IMR-90 (cell line): ENCODE measurements at regions not wholly inside any gene's neighbourhood (a gene's known extent, or its start where the extent isn't known, plus 50 kb on each side); places are given as distances from the start of the nearest gene placed in this dataset.

Experiments used
- ATAC-seq: fragments of 200-7000 bp; cut with Tn5 transposase; 2 replicates; pipeline ENCODE4 v1.9.1; 2020; ENCODE audit warnings: low read depth, mild to moderate bottlenecking, moderate library complexity
- BruUV-seq: library from RNA; stranded (reverse); fragments of 400-500 nt; replicated peaks from 2 replicates; lab custom pipeline; 2021; lab: Mats Ljungman, UMichigan
- CTCF ChIA-PET: fragments of 300-600 bp; formaldehyde crosslinking; extraction: SDS; loops from one replicate; lab custom pipeline; 2021; ENCODE audit warnings: antibody characterized with exemption; lab: Yijun Ruan, JAX
- POLR2A ChIA-PET: fragments of 300-600 bp; sonication (Branson Sonifier 250); formaldehyde crosslinking; loops from one replicate; lab custom pipeline; 2022; ENCODE audit warnings: antibody characterized with exemption; ENCODE audit not compliant: unreplicated experiment; lab: Charles Lee
- DNase-seq: peaks from one replicate; pipeline ENCODE4 v3.0.0; 2013
- H2AFZ ChIP-seq: replicated peaks from 2 replicates; pipeline ENCODE3; 2013; ENCODE audit warnings: low read length, mild to moderate bottlenecking; ENCODE audit not compliant: poor library complexity
- H2AK5ac ChIP-seq: 2 replicates; pipeline ENCODE4 v1.6.1; 2013; ENCODE audit warnings: low read depth, low read length, inconsistent platforms
- H2AK9ac ChIP-seq: replicated peaks from 2 replicates; pipeline ENCODE3; 2013; ENCODE audit warnings: mild to moderate bottlenecking, low read depth, low read length, moderate library complexity; ENCODE audit not compliant: poor library complexity
- H2BK120ac ChIP-seq: 2 replicates; pipeline ENCODE4 v1.6.1; 2013; ENCODE audit warnings: low read depth, low read length, inconsistent platforms
- H2BK15ac ChIP-seq: 3 replicates; pipeline ENCODE4 v1.6.1; 2013; ENCODE audit warnings: low read depth, low read length, inconsistent platforms
- H2BK20ac ChIP-seq: 2 replicates; pipeline ENCODE4 v1.6.1; 2013; ENCODE audit warnings: low read depth, mild to moderate bottlenecking, inconsistent platforms, low read length, moderate library complexity
- H2BK5ac ChIP-seq: 2 replicates; pipeline ENCODE4 v1.6.1; 2013; ENCODE audit warnings: mild to moderate bottlenecking, low read depth, low read length, inconsistent platforms; ENCODE audit not compliant: poor library complexity, severe bottlenecking
- H3K14ac ChIP-seq: replicated peaks from 2 replicates; pipeline ENCODE4 v1.6.1; 2013; ENCODE audit warnings: low read depth, low read length, inconsistent platforms
- H3K18ac ChIP-seq: 2 replicates; pipeline ENCODE4 v1.6.1; 2013; ENCODE audit warnings: low read depth, low read length, control low read depth
- H3K23ac ChIP-seq: 2 replicates; pipeline ENCODE4 v1.6.1; 2013; ENCODE audit warnings: low read depth, low read length, inconsistent platforms
- H3K27ac ChIP-seq: 2 replicates; pipeline ENCODE4 v1.5.1; 2013; ENCODE audit warnings: mild to moderate bottlenecking, control low read depth, low read length; ENCODE audit not compliant: insufficient read depth
- H3K27me3 ChIP-seq: 2 replicates; pipeline ENCODE4 v1.6.1; 2013; ENCODE audit warnings: low read length; ENCODE audit not compliant: control insufficient read depth, insufficient read depth
- H3K36me3 ChIP-seq: 2 replicates; pipeline ENCODE4 v1.6.1; 2013; ENCODE audit warnings: low read length, mixed read lengths; ENCODE audit not compliant: control insufficient read depth, insufficient read depth
- H3K4ac ChIP-seq: 2 replicates; pipeline ENCODE4 v1.6.1; 2013; ENCODE audit warnings: low read depth, low read length, inconsistent platforms
- H3K4me1 ChIP-seq: 2 replicates; pipeline ENCODE4 v1.6.1; 2013; ENCODE audit warnings: low read length, mixed read lengths; ENCODE audit not compliant: control insufficient read depth, insufficient read depth
- H3K4me2 ChIP-seq: 2 replicates; pipeline ENCODE4 v1.6.1; 2013; ENCODE audit warnings: low read depth, mild to moderate bottlenecking, control low read depth, low read length, moderate library complexity
- H3K4me3 ChIP-seq: 2 replicates; pipeline ENCODE4 v1.5.1; 2013; ENCODE audit warnings: low read depth, mild to moderate bottlenecking, control low read depth, low read length, moderate library complexity; ENCODE audit not compliant: insufficient read depth
- H3K56ac ChIP-seq: 2 replicates; pipeline ENCODE4 v1.6.1; 2013; ENCODE audit warnings: low read length, inconsistent platforms; ENCODE audit not compliant: insufficient read depth; ENCODE audit errors: extremely low read depth
- H3K79me1 ChIP-seq, 2 experiments: 2 replicates each; pipeline ENCODE4 v1.6.1; 2013; ENCODE audit warnings: low read length in 2 of 2, inconsistent platforms in 1 of 2, low read depth in 1 of 2
- H3K9ac ChIP-seq: 2 replicates; pipeline ENCODE4 v1.6.1; 2013; ENCODE audit warnings: low read depth, low read length, control low read depth
- H3K9me1 ChIP-seq: 2 replicates; pipeline ENCODE4 v1.6.1; 2013; ENCODE audit warnings: low read length, inconsistent platforms; ENCODE audit not compliant: insufficient read depth
- H3K9me3 ChIP-seq: 2 replicates; pipeline ENCODE4 v1.6.1; 2013; ENCODE audit warnings: low read length; ENCODE audit not compliant: control insufficient read depth, insufficient read depth
- H4K20me1 ChIP-seq: 2 replicates; pipeline ENCODE4 v1.6.1; 2013; ENCODE audit warnings: low read length, inconsistent platforms; ENCODE audit not compliant: insufficient read depth
- H4K5ac ChIP-seq: 2 replicates; pipeline ENCODE4 v1.6.1; 2013; ENCODE audit warnings: mild to moderate bottlenecking, low read depth, low read length, control low read depth
- H4K8ac ChIP-seq, 2 experiments: 2 replicates each; pipeline ENCODE4 v1.6.1; 2013; ENCODE audit warnings: low read depth in 2 of 2, low read length in 2 of 2, control low read depth in 1 of 2, inconsistent platforms in 1 of 2
- H4K91ac ChIP-seq: 2 replicates; pipeline ENCODE4 v1.6.1; 2013; ENCODE audit warnings: low read depth, low read length, inconsistent platforms; ENCODE audit not compliant: insufficient read depth
- BHLHE40 ChIP-seq: fragments of 150-350 bp; IDR thresholded peaks from 2 replicates; pipeline ENCODE4 v1.6.1; 2016; ENCODE audit warnings: mild to moderate bottlenecking, low read depth, low read length
- CEBPB ChIP-seq: IDR thresholded peaks from 2 replicates; pipeline ENCODE4 v1.6.1; 2012; ENCODE audit warnings: low read depth, low read length, improper control_type of control experiment
- CHD1 ChIP-seq: IDR thresholded peaks from 2 replicates; pipeline ENCODE4 v1.6.1; 2012; ENCODE audit warnings: low read depth, low read length, improper control_type of control experiment
- FOS ChIP-seq: fragments of 150-350 bp; IDR thresholded peaks from 2 replicates; pipeline ENCODE4 v1.6.1; 2016; ENCODE audit warnings: low read depth, low read length
- MAFK ChIP-seq: IDR thresholded peaks from 2 replicates; pipeline ENCODE4 v1.6.1; 2012; ENCODE audit warnings: low read depth, low read length, improper control_type of control experiment
- MAZ ChIP-seq: IDR thresholded peaks from 2 replicates; pipeline ENCODE4 v1.6.1; 2012; ENCODE audit warnings: low read depth, mild to moderate bottlenecking, low read length, improper control_type of control experiment, moderate library complexity, borderline replicate concordance
- MXI1 ChIP-seq: IDR thresholded peaks from 2 replicates; pipeline ENCODE4 v1.6.1; 2012; ENCODE audit warnings: low read depth, mild to moderate bottlenecking, low read length, moderate library complexity, borderline replicate concordance
- NFE2L2 ChIP-seq: fragments of 150-350 bp; IDR thresholded peaks from 2 replicates; pipeline ENCODE4 v1.6.1; 2016; ENCODE audit warnings: low read depth, mild to moderate bottlenecking, low read length
- POLR2A ChIP-seq: IDR thresholded peaks from 2 replicates; pipeline ENCODE4 v1.6.1; 2012; ENCODE audit warnings: mild to moderate bottlenecking, low read depth, low read length
- RAD21 ChIP-seq: IDR thresholded peaks from 2 replicates; pipeline ENCODE4 v1.6.1; 2012; ENCODE audit warnings: low read length, improper control_type of control experiment
- RCOR1 ChIP-seq: IDR thresholded peaks from 2 replicates; pipeline ENCODE4 v1.6.1; 2012; ENCODE audit warnings: mild to moderate bottlenecking, low read length, improper control_type of control experiment; ENCODE audit not compliant: insufficient replicate concordance
- RFX5 ChIP-seq: IDR thresholded peaks from 2 replicates; pipeline ENCODE4 v1.8.0; 2012; ENCODE audit warnings: low read depth, mild to moderate bottlenecking, low read length, moderate library complexity
- SMC3 ChIP-seq: fragments of 150-350 bp; IDR thresholded peaks from 2 replicates; pipeline ENCODE4 v1.6.1; 2016; ENCODE audit warnings: low read depth, mild to moderate bottlenecking, antibody characterized with exemption, low read length, moderate library complexity
- USF2 ChIP-seq: fragments of 150-350 bp; IDR thresholded peaks from 2 replicates; pipeline ENCODE4 v1.6.1; 2017; ENCODE audit warnings: mild to moderate bottlenecking, antibody characterized with exemption, low read length, low read depth
- dilution Hi-C: fragments of 300-500 bp; cut with HindIII; formaldehyde crosslinking; loops from one replicate; pipeline ENCODE4 v1.14.3; 2018; ENCODE audit warnings: low sequenced_read_pairs; ENCODE audit not compliant: unreplicated experiment
- in situ Hi-C: fragments of 300-500 bp; cut with MboI; formaldehyde crosslinking; loops from 3 replicates; pipeline ENCODE4 v1.14.3; 2019; ENCODE audit warnings: low sequenced_read_pairs, inconsistent platforms, mixed read lengths
- intact Hi-C: fragments of 100-400 bp; cut with micrococcal nuclease; formaldehyde crosslinking; loops from 2 replicates; pipeline ENCODE4 v1.10.0; 2022
- TF ChIP-seq, protein P1 (sequence below): conservative IDR thresholded peaks from 2 replicates; pipeline ENCODE4 v1.5.1; 2012; ENCODE audit warnings: mild to moderate bottlenecking, low read depth, low read length, improper control_type of control experiment

- no peak for ATAC-seq
- no peak overlapping the region for H2AK5ac ChIP-seq
- no peak for TF ChIP-seq FOS
- no peak for TF ChIP-seq RFX5
- no peak for TF ChIP-seq CEBPB
- TF ChIP-seq MAFK, result no peak
- TF ChIP-seq POLR2A, result no peak
- no peak for TF ChIP-seq NFE2L2
- TF ChIP-seq RAD21, result no peak
- TF ChIP-seq, protein P1, sequence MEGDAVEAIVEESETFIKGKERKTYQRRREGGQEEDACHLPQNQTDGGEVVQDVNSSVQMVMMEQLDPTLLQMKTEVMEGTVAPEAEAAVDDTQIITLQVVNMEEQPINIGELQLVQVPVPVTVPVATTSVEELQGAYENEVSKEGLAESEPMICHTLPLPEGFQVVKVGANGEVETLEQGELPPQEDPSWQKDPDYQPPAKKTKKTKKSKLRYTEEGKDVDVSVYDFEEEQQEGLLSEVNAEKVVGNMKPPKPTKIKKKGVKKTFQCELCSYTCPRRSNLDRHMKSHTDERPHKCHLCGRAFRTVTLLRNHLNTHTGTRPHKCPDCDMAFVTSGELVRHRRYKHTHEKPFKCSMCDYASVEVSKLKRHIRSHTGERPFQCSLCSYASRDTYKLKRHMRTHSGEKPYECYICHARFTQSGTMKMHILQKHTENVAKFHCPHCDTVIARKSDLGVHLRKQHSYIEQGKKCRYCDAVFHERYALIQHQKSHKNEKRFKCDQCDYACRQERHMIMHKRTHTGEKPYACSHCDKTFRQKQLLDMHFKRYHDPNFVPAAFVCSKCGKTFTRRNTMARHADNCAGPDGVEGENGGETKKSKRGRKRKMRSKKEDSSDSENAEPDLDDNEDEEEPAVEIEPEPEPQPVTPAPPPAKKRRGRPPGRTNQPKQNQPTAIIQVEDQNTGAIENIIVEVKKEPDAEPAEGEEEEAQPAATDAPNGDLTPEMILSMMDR, result no peak
- no peak for TF ChIP-seq MAZ
- no peak for TF ChIP-seq MXI1
- TF ChIP-seq CHD1, result no peak
- no peak for TF ChIP-seq SMC3
- no peak for TF ChIP-seq RCOR1
- TF ChIP-seq BHLHE40, result no peak
- TF ChIP-seq USF2, result no peak
- no peak overlapping the region for H3K23ac ChIP-seq
- H3K4me1 ChIP-seq, result peaks cover 8% of the 10 kb centered on the region
- DNase-seq, result no peak
- H3K56ac ChIP-seq, result no peak overlapping the region
- H3K36me3 ChIP-seq, result no peaks in the 10 kb centered on the region
- no peaks in the 10 kb centered on the region for H3K9me3 ChIP-seq
- H2BK15ac ChIP-seq, result no peak overlapping the region
- H3K79me1 ChIP-seq, result no peaks in the 10 kb centered on the region
- in situ Hi-C loops, result no loop called here
- intact Hi-C loops, result no loop called here
- H3K27ac ChIP-seq, result no peak overlapping the region
- no peak overlapping the region for H4K91ac ChIP-seq
- no peak overlapping the region for H3K4me2 ChIP-seq
- H3K14ac ChIP-seq, result no peak overlapping the region
- no peak overlapping the region for H2AK9ac ChIP-seq
- H2BK5ac ChIP-seq, result no peak overlapping the region
- H3K27me3 ChIP-seq, result no peaks in the 10 kb centered on the region
- POLR2A ChIA-PET, result no interaction called here
- H3K4ac ChIP-seq, result no peak overlapping the region
- dilution Hi-C loops, result no loop called here
- H2BK120ac ChIP-seq, result no peak overlapping the region
- no peak overlapping the region for H2BK20ac ChIP-seq
- no peak overlapping the region for H4K8ac ChIP-seq
- no peaks in the 10 kb centered on the region for H3K9me1 ChIP-seq
- no peak overlapping the region for H3K18ac ChIP-seq
- no peak overlapping the region for H3K9ac ChIP-seq
- H3K4me3 ChIP-seq, result no peak overlapping the region
- BruUV-seq, result no TSS peak
- CTCF ChIA-PET, result no interaction called here
- no peaks in the 10 kb centered on the region for H4K20me1 ChIP-seq
- no peak overlapping the region for H2AFZ ChIP-seq
- H4K5ac ChIP-seq, result no peak overlapping the region
These were observed 248.3 kb upstream of the TBL1XR1 start for GRCh38 chr3:177445549-177445948.
